Endothelial cell of umbilical vein (primary cell): ENCODE measurements at regions not wholly inside any gene's neighbourhood (a gene's known extent, or its start where the extent isn't known, plus 50 kb on each side); places are given as distances from the start of the nearest gene placed in this dataset.

Experiments
- BruUV-seq: library from RNA; stranded (reverse); fragments of 400-500 nt; replicated peaks from 2 replicates; lab custom pipeline; 2021; lab: Mats Ljungman, UMichigan
- CTCF ChIA-PET: fragments of 300-600, 350-600 bp; sonication (Branson Sonifier 250); formaldehyde crosslinking; loops from one replicate; lab custom pipeline; 2021; ENCODE audit warnings: antibody characterized with exemption, inconsistent platforms; lab: Charles Lee
- POLR2A ChIA-PET: fragments of 300-600, 350-600 bp; sonication (Branson Sonifier 250); formaldehyde crosslinking; loops from one replicate; lab custom pipeline; 2021; ENCODE audit warnings: antibody characterized with exemption, inconsistent platforms; lab: Charles Lee
- DNase-seq: peaks from one replicate; pipeline ENCODE4 v3.0.0-alpha.2; 2011; ENCODE audit warnings: low read depth, low spot score
- FAIRE-seq: peaks from 2 replicates; lab custom pipeline; 2011; peaks lifted over from hg19 to GRCh38; lab: Jason Lieb, UNC
- H2AFZ ChIP-seq: 2 replicates; pipeline ENCODE4 v1.6.0; 2012; ENCODE audit warnings: low read depth, low read length, control low read depth, inconsistent platforms
- H3K27ac ChIP-seq: 2 replicates; pipeline ENCODE4 v1.5.1; 2011; ENCODE audit warnings: low read depth, mild to moderate bottlenecking, control low read depth, low read length, moderate library complexity; ENCODE audit not compliant: insufficient read depth
- H3K27me3 ChIP-seq, 2 experiments: 2 replicates each; pipeline versions ENCODE4 v1.6.0 to v1.6.1; 2011; ENCODE audit warnings: low read length in 2 of 2, mixed read lengths in 1 of 2; ENCODE audit not compliant: control insufficient read depth in 2 of 2, insufficient read depth in 2 of 2
- H3K36me3 ChIP-seq, 2 experiments: 2 replicates in 1 of 2; 3 replicates in 1 of 2; pipeline ENCODE4 v1.5.1; 2011; ENCODE audit warnings: low read length in 2 of 2, mild to moderate bottlenecking in 1 of 2, moderate library complexity in 1 of 2; ENCODE audit not compliant: control insufficient read depth in 2 of 2, insufficient read depth in 2 of 2; ENCODE audit errors: extremely low read depth in 1 of 2
- H3K4me1 ChIP-seq: 3 replicates; pipeline ENCODE4 v1.5.1; 2011; ENCODE audit warnings: mild to moderate bottlenecking, low read length; ENCODE audit not compliant: control insufficient read depth, insufficient read depth; ENCODE audit errors: extremely low read depth
- H3K4me2 ChIP-seq: 2 replicates; pipeline ENCODE4 v1.6.1; 2011; ENCODE audit warnings: low read length, control low read depth, mixed read lengths; ENCODE audit not compliant: insufficient read depth
- H3K4me3 ChIP-seq, 3 experiments: fragments of 200-600 bp in 1 of 3; sonication (generic), shearing (Covaris generic) in 1 of 3; replicated peaks in 1 of 3; 2 replicates each; pipeline ENCODE4 v1.5.1; 2011 to 2016; ENCODE audit warnings: control low read depth in 3 of 3, low read length in 3 of 3, mild to moderate bottlenecking in 2 of 3, inconsistent platforms in 1 of 3, low read depth in 1 of 3, moderate library complexity in 1 of 3; ENCODE audit not compliant: insufficient read depth in 1 of 3
- H3K79me2 ChIP-seq: 2 replicates; pipeline ENCODE4 v1.6.0; 2012; ENCODE audit warnings: low read length, inconsistent platforms; ENCODE audit not compliant: control insufficient read depth, insufficient read depth
- H3K9ac ChIP-seq: replicated peaks from 2 replicates; pipeline ENCODE3; 2011; ENCODE audit warnings: low read length, control low read depth; ENCODE audit not compliant: insufficient read depth; ENCODE audit errors: extremely low read depth
- H3K9me1 ChIP-seq: replicated peaks from 3 replicates; pipeline ENCODE4 v1.6.0; 2011; ENCODE audit warnings: mild to moderate bottlenecking, low read length; ENCODE audit not compliant: control insufficient read depth, insufficient read depth; ENCODE audit errors: extremely low read depth
- H3K9me3 ChIP-seq: replicated peaks from 2 replicates; pipeline ENCODE4 v1.5.1; 2012; ENCODE audit warnings: low read length, inconsistent platforms; ENCODE audit not compliant: control insufficient read depth, insufficient read depth
- H4K20me1 ChIP-seq: replicated peaks from 2 replicates; pipeline ENCODE3; 2011; ENCODE audit warnings: mild to moderate bottlenecking, low read length; ENCODE audit not compliant: control insufficient read depth, insufficient read depth; ENCODE audit errors: extremely low read depth
- CTCF ChIP-seq, 2 donors: IDR thresholded peaks; 1 replicate in 1 of 2; 2 replicates in 1 of 2; pipeline ENCODE4 v1.5.1; 2011; ENCODE audit warnings: low read length in 2 of 2, mild to moderate bottlenecking in 2 of 2, moderate library complexity in 2 of 2, control low read depth in 1 of 2, inconsistent platforms in 1 of 2, low read depth in 1 of 2; ENCODE audit not compliant: insufficient read depth in 1 of 2; ENCODE audit errors: extremely low read depth in 1 of 2
- EZH2 ChIP-seq: IDR thresholded peaks from 2 replicates; pipeline ENCODE4 v1.6.1; 2012; ENCODE audit warnings: borderline replicate concordance, low read depth, mild to moderate bottlenecking, moderate library complexity, low read length, inconsistent platforms; ENCODE audit not compliant: severe bottlenecking
- FOS ChIP-seq: IDR thresholded peaks from 2 replicates; pipeline ENCODE4 v1.6.1; 2011; ENCODE audit warnings: mild to moderate bottlenecking, low read length, moderate library complexity, borderline replicate concordance; ENCODE audit not compliant: insufficient read depth
- GATA2 ChIP-seq: IDR thresholded peaks from 2 replicates; pipeline ENCODE4 v1.7.0; 2011; ENCODE audit warnings: low read depth, mild to moderate bottlenecking, moderate library complexity, mixed read lengths, low read length; ENCODE audit not compliant: insufficient read length, insufficient read depth
- JUN ChIP-seq: IDR thresholded peaks from 2 replicates; pipeline ENCODE4 v1.6.1; 2011; ENCODE audit warnings: borderline replicate concordance, low read depth; ENCODE audit not compliant: insufficient read length, insufficient read depth
- MAX ChIP-seq: IDR thresholded peaks from 2 replicates; pipeline ENCODE4 v1.6.1; 2011; ENCODE audit not compliant: insufficient read depth, insufficient read length
- MYC ChIP-seq: IDR thresholded peaks from one replicate; pipeline ENCODE4 v1.6.1; 2011; ENCODE audit warnings: mild to moderate bottlenecking, low read depth, low read length
- POLR2A ChIP-seq: IDR thresholded peaks from 2 replicates; pipeline ENCODE4 v1.6.1; 2012; ENCODE audit warnings: low read depth, mild to moderate bottlenecking, control low read depth, low read length
- POLR2AphosphoS5 ChIP-seq: IDR thresholded peaks from 2 replicates; pipeline ENCODE4 v1.6.1; 2012; ENCODE audit warnings: low read depth, mild to moderate bottlenecking, control low read depth, low read length, moderate library complexity; ENCODE audit not compliant: insufficient read depth
- dilution Hi-C: fragments of 300-500 bp; cut with MboI; formaldehyde crosslinking; loops from one replicate; pipeline ENCODE4 v1.15.0; 2019; ENCODE audit warnings: low sequenced_read_pairs; ENCODE audit not compliant: extremely low pct_ligation_motif_present
- intact Hi-C: fragments of 100-400 bp; cut with micrococcal nuclease; formaldehyde crosslinking; loops from one replicate; pipeline ENCODE4 v1.10.0; 2022

DNA sequence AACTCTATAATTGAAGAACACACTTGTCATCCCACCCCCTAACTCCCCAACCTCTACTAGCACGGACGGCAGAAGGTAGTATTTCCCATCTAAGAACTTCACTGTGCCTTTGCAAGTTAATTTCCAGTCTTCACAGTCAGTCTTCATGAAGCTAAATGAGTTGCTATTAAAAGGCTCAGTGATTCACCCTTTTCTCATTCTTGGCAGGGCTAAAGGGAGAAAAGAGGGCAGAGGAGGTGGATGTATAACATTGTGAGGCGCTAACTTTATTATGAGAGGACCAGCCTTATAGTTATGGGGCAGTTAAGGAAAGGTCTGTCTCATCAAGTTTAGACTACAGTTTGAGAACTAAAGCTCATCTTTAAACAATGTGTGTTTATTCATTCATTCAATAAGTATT is 161.0 kb upstream of the S100G start:
- DNase-seq (no peak), FAIRE-seq (no peak)
- TF ChIP-seq JUN (no peak), POLR2A (no peak), CTCF (IDR thresholded peaks at IDR 0.05; ENCODE audit: extremely low read depth in 1 of 2, insufficient read depth in 1 of 2, low read depth in 1 of 2, low read length in 2 of 2) (no peak), MYC (no peak), POLR2AphosphoS5 (no peak), FOS (no peak), MAX (no peak), EZH2 (no peak), GATA2 (no peak)
- H3K9me1 ChIP-seq: no peaks in the 10 kb centered on the region
- dilution Hi-C loops: no loop called here
- H3K9me3 ChIP-seq: no peaks in the 10 kb centered on the region
- intact Hi-C loops: loop anchor here (10.0 kb wide), 1 partner anchor 96 kb away; no protein-coding TSS in a partner anchor
- BruUV-seq: no TSS peak
- H3K27ac ChIP-seq: no peak overlapping the region
- H3K9ac ChIP-seq: no peak overlapping the region
- H3K4me1 ChIP-seq: peaks cover 5% of the 10 kb centered on the region
- POLR2A ChIA-PET: no interaction called here
- no peak overlapping the region for H3K4me3 ChIP-seq
- H3K4me2 ChIP-seq: no peak overlapping the region
- no peaks in the 10 kb centered on the region for H4K20me1 ChIP-seq
- no peaks in the 10 kb centered on the region for H3K27me3 ChIP-seq
- CTCF ChIA-PET: no interaction called here
- no peak overlapping the region for H2AFZ ChIP-seq
- H3K79me2 ChIP-seq: no peaks in the 10 kb centered on the region
- no peaks in the 10 kb centered on the region for H3K36me3 ChIP-seq
